Fibroblast of villous mesenchyme (primary cell): ENCODE measurements at regions not wholly inside any gene's neighbourhood (a gene's known extent, or its start where the extent isn't known, plus 50 kb on each side); places are given as distances from the start of the nearest gene placed in this dataset.
"Not testable (repeated sequence)": the region's sequence is repeated elsewhere in the genome, so short reads cannot be mapped to it uniquely, and the experiment has no call there.

ENCODE experiments used
- DNase-seq: peaks from one replicate; pipeline ENCODE4 v3.0.0-alpha.2; 2010; ENCODE audit warnings: low read depth
- H3K4me3 ChIP-seq: 2 replicates; pipeline ENCODE4 v1.5.1; 2011; ENCODE audit warnings: low read depth, mild to moderate bottlenecking, low read length
- TF ChIP-seq, protein P1 (sequence below): IDR thresholded peaks from 2 replicates; pipeline ENCODE4 v1.5.1; 2012; ENCODE audit warnings: low read depth, mild to moderate bottlenecking, low read length; ENCODE audit not compliant: insufficient read depth

DNA sequence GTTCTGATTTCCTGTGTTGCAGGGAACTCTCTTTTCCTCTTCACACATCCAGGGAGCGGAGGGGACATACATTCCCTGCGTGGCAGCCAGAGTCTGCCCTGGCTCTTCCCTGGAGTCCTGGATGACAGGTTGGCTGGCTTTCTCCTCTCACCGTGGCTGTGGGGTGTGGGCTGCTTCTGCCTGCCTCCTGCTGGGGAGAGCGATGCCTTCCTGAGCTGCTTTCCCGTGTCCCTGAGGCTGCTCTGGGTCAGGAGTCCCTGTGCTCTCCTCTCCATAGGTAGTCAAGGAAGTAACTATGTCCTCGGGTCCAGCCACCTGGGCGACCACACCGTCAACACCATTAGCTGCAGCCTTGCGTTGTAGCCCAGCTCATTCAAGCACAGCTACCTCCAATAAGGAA is 451.7 kb downstream of the QKI start:
- no peak overlapping the region for H3K4me3 ChIP-seq
- DNase-seq: no peak
- TF ChIP-seq, protein P1, sequence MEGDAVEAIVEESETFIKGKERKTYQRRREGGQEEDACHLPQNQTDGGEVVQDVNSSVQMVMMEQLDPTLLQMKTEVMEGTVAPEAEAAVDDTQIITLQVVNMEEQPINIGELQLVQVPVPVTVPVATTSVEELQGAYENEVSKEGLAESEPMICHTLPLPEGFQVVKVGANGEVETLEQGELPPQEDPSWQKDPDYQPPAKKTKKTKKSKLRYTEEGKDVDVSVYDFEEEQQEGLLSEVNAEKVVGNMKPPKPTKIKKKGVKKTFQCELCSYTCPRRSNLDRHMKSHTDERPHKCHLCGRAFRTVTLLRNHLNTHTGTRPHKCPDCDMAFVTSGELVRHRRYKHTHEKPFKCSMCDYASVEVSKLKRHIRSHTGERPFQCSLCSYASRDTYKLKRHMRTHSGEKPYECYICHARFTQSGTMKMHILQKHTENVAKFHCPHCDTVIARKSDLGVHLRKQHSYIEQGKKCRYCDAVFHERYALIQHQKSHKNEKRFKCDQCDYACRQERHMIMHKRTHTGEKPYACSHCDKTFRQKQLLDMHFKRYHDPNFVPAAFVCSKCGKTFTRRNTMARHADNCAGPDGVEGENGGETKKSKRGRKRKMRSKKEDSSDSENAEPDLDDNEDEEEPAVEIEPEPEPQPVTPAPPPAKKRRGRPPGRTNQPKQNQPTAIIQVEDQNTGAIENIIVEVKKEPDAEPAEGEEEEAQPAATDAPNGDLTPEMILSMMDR: no peak

DNA sequence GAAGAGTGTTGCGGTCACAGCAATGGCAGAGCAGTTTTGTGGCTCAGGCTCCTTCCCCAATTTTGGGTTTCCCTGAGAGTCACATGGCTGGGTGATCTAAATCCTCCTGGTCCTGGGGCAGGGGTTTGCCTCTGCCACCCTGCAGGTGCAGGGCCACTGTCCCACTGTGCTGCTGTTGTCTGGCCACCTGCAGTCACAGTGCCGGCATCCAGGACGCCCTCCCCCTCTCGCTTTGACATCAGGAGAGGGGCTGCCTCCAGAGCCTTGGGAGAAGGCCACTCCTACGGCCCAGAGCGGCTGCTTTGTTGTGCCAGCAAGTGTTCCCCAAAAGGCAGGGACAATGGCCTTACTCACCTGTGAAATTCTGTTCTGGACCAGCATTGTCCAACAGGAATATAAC is 449.0 kb downstream of the QKI start:
- TF ChIP-seq, protein P1: no peak
- DNase-seq: no peak
- no peak overlapping the region for H3K4me3 ChIP-seq

DNA sequence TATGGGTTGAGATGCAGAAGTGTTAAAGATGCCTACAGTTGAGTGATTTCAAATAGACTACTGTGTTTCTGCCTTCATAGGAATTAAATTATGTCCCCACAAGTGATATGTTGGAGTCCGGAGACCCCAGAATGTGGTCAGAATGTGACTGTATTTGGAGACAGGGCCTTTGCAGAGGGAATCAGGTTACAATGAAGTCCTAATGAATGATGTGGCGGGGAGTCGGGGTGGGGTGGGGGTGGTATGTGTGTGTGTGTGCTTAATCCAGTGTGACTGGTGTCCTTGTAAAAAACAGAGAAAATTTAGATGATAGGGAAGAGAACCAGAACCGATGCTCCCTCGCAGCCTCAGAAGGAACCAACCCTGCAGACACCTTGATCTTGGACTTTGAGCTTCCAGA is 448.2 kb downstream of the QKI start:
- DNase-seq: no peak
- H3K4me3 ChIP-seq: no peak overlapping the region
- TF ChIP-seq, protein P1: no peak

DNA sequence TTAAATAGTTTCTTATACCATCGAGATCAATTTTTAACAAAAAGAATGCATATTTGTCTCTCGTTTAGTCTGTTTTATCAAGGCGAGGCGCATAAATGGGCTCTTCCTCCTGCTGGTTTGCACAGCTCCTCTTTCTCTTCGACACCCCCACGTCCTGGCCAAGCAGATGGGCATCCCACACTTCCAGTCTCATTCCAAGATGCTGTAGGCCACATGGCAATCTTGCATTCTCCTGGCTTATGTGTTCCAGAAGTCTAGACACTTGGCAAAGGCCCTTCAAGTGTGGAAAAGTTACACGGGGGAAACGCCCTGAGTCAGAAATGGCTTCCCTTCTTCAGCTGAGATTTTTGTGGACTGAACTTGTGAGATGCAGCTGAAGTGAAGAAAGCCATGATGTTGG is 447.1 kb downstream of the QKI start:
- no peak overlapping the region for H3K4me3 ChIP-seq
- TF ChIP-seq, protein P1: no peak
- no peak for DNase-seq

DNA sequence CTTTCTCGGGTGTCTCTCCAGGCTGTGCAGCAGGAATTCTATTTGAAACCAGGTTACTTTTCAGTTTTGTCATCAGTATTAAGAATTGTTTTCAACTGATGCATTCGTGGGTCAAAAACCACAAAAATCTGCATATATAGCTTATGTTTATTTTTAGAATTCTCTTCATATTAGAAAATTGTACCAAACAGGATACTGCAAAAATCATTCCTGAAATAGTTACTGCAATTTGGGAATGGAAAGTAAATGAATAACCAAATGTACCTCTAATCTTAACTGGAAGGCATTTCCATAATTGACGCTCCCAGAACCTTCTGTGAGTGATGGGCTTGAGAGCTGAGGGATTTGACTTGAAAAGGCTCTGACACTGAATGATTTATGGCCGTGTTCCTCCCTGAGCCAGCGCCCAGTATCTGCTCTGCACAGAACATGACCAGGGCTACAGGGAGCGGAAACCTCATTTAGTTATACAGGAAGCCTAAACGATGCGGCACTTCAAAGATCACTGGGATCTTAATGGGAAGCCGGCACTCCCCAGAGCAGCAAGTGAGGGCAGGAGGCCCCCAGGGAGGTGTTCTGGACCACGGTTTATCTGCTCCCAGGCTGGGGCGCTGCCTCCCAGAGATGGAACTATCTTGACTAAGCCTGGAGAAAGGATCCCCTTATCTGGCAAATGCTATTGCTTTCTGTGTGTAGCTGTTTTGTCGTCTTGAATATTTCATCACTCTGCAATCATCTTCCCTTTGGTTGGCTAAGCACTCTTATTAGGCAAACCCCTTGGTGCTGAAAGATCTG is 446.0 kb downstream of the QKI start:
- TF ChIP-seq, protein P1: no peak
- DNase-seq: peak; percentile 50
- H3K4me3 ChIP-seq: peak overlapping the region; percentile 7

DNA sequence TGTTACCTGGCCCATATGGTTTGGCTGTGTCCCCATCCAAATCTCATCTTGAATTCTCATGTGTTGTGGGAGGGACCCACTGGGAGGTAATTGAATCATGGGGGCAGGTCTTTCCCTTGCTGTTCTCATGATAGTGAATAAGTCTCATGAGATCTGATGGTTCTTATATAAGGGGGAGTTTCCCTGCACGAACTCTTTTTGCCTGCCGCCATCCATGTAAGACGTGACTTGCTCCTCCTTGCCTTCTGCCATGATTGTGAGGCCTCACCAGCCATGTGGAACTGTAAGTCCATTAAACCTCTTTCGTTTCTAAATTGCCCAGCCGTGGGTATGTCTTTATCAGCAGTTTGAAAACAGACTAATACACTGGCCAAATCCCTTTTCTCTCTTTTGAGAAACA is 444.4 kb downstream of the QKI start:
- not testable (repeated sequence) for DNase-seq, H3K4me3 ChIP-seq

DNA sequence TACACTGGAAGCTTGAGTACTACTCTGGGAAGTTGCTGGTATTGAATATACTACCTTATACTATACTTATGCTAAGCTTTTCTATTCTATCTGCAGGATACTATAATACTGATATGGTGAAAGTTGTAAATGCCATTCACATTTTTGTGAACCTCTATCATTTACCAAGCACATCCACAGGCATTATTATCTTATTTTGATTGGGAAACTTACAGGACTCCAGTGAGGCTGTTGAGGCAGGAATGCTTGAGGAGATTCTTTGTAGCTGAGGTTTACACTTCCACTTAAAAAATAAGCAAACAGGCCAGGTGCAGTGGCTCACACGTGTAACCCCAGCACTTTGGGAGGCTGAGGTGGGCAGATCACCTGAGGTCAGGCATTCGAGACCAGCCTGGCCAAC is 442.9 kb downstream of the QKI start:
- DNase-seq: no peak
- TF ChIP-seq, protein P1: no peak
- no peak overlapping the region for H3K4me3 ChIP-seq
